OCI-LY7 (cell line): ENCODE measurements at regions not wholly inside any gene's neighbourhood (a gene's known extent, or its start where the extent isn't known, plus 50 kb on each side); places are given as distances from the start of the nearest gene placed in this dataset.

Source experiments
- BruUV-seq: library from RNA; stranded (reverse); fragments of 400-500 nt; replicated peaks from 2 replicates; lab custom pipeline; 2021; lab: Mats Ljungman, UMichigan
- CTCF ChIA-PET: fragments of 300-600 bp; sonication (Branson Sonifier 250); formaldehyde crosslinking; loops from one replicate; lab custom pipeline; 2022; ENCODE audit warnings: antibody characterized with exemption; ENCODE audit not compliant: unreplicated experiment; lab: Charles Lee
- POLR2A ChIA-PET: fragments of 300-600 bp; sonication (Branson Sonifier 250); formaldehyde crosslinking; loops from one replicate; lab custom pipeline; 2022; ENCODE audit warnings: antibody characterized with exemption; lab: Charles Lee
- DNase-seq: peaks from one replicate; pipeline ENCODE4 v3.0.0-alpha.2; 2015; ENCODE audit warnings: low spot score
- H2AFZ ChIP-seq: fragments of 200-600 bp; sonication (generic), shearing (Covaris generic); 2 replicates; pipeline ENCODE4 v1.6.1; 2014; ENCODE audit warnings: mild to moderate bottlenecking, antibody characterized with exemption, low read length, moderate library complexity
- H3K27ac ChIP-seq: fragments of 200-600 bp; sonication (generic); 2 replicates; pipeline ENCODE4 v1.5.1; 2014; ENCODE audit warnings: mixed run types, low read depth, mild to moderate bottlenecking, moderate library complexity, low read length, inconsistent platforms; ENCODE audit not compliant: poor library complexity, severe bottlenecking
- H3K36me3 ChIP-seq: fragments of 200-600 bp; sonication (generic); 2 replicates; pipeline ENCODE4 v1.6.1; 2014; ENCODE audit warnings: mild to moderate bottlenecking, antibody characterized with exemption, low read length, moderate library complexity, mixed read lengths; ENCODE audit not compliant: insufficient read depth
- H3K4me1 ChIP-seq: fragments of 200-600 bp; sonication (generic); 2 replicates; pipeline ENCODE4 v1.5.1; 2014; ENCODE audit warnings: mild to moderate bottlenecking, low read length; ENCODE audit not compliant: insufficient read depth, poor library complexity, severe bottlenecking
- H3K4me2 ChIP-seq: fragments of 200-600 bp; sonication (generic); 2 replicates; pipeline ENCODE4 v1.6.1; 2014; ENCODE audit warnings: mild to moderate bottlenecking, low read length
- H3K4me3 ChIP-seq: fragments of 200-600 bp; sonication (generic); 2 replicates; pipeline ENCODE4 v1.5.1; 2014; ENCODE audit warnings: mild to moderate bottlenecking, low read depth, low read length; ENCODE audit not compliant: poor library complexity, severe bottlenecking
- H3K79me2 ChIP-seq: fragments of 200-600 bp; sonication (generic); 2 replicates; pipeline ENCODE4 v1.6.1; 2016; ENCODE audit warnings: low read depth, mild to moderate bottlenecking, low read length, moderate library complexity, mixed read lengths; ENCODE audit not compliant: insufficient read depth
- H3K9me2 ChIP-seq: fragments of 200-600 bp; sonication (generic); 2 replicates; pipeline ENCODE4 v1.6.1; 2016; ENCODE audit warnings: mild to moderate bottlenecking, low read length, mixed read lengths; ENCODE audit not compliant: insufficient read depth
- H3K9me3 ChIP-seq: fragments of 200-600 bp; sonication (generic); 2 replicates; pipeline ENCODE4 v1.6.1; 2014; ENCODE audit warnings: mild to moderate bottlenecking, mixed run types, low read length, mixed read lengths
- H4K20me1 ChIP-seq: fragments of 200-600 bp; sonication (generic); 2 replicates; pipeline ENCODE4 v1.6.1; 2014; ENCODE audit warnings: mild to moderate bottlenecking, antibody characterized with exemption, low read length, moderate library complexity, mixed read lengths; ENCODE audit not compliant: insufficient read depth
- CTCF ChIP-seq: fragments of 200-600 bp; sonication (generic); conservative IDR thresholded peaks from 2 replicates; pipeline ENCODE4 v1.5.1; 2014; ENCODE audit warnings: mild to moderate bottlenecking, antibody characterized with exemption, low read length, moderate library complexity, mixed read lengths
- EZH2phosphoT487 ChIP-seq: fragments of 200-600 bp; sonication (generic); IDR thresholded peaks from 2 replicates; pipeline ENCODE4 v1.6.1; 2018; ENCODE audit warnings: low read depth, borderline replicate concordance, mild to moderate bottlenecking, mixed run types, antibody characterized with exemption, low read length, moderate library complexity, mixed read lengths
- intact Hi-C: fragments of 100-400 bp; cut with micrococcal nuclease; formaldehyde crosslinking; loops from one replicate; pipeline ENCODE4 v1.10.0; 2022; ENCODE audit not compliant: unreplicated experiment

GRCh38 chr1:229984310-229984991 is 82.6 kb upstream of the GALNT2 start:
- no peak overlapping the region for H3K4me2 ChIP-seq
- ChIA-PET CTCF (no interaction called here), POLR2A (interaction anchor here (0.7 kb wide), 1 partner anchor 363 kb away, joined by 3 read pairs; no protein-coding TSS in a partner anchor)
- BruUV-seq, result no TSS peak
- no peaks in the 10 kb centered on the region for H3K36me3 ChIP-seq
- TF ChIP-seq EZH2phosphoT487 (no peak), CTCF (no peak)
- intact Hi-C loops, result loop anchor here (10.0 kb wide), 1 partner anchor 320 kb away; no protein-coding TSS in a partner anchor
- no peak overlapping the region for H3K4me3 ChIP-seq
- H2AFZ ChIP-seq, result no peak overlapping the region
- no peaks in the 10 kb centered on the region for H3K9me3 ChIP-seq
- no peak overlapping the region for H3K27ac ChIP-seq
- H4K20me1 ChIP-seq, result no peaks in the 10 kb centered on the region
- H3K9me2 ChIP-seq, result no peaks in the 10 kb centered on the region
- H3K4me1 ChIP-seq, result peaks cover 12% of the 10 kb centered on the region
- no peak for DNase-seq
- H3K79me2 ChIP-seq, result no peaks in the 10 kb centered on the region

- POLR2A ChIA-PET, result no interaction called here
- Histone ChIP-seq H3K4me1 (peaks cover 12% of the 10 kb centered on the region), H3K9me3 (no peaks in the 10 kb centered on the region), H3K4me3 (no peak overlapping the region), H3K79me2 (no peaks in the 10 kb centered on the region), H3K36me3 (no peaks in the 10 kb centered on the region), H4K20me1 (no peaks in the 10 kb centered on the region), H3K9me2 (no peaks in the 10 kb centered on the region), H3K27ac (no peak overlapping the region), H3K4me2 (no peak overlapping the region), H2AFZ (no peak overlapping the region)
- no TSS peak for BruUV-seq
- CTCF ChIA-PET, result interaction anchor here (0.6 kb wide), 1 partner anchor 1547 kb away, joined by 12 read pairs; no protein-coding TSS in a partner anchor
- TF ChIP-seq CTCF (no peak), EZH2phosphoT487 (no peak)
- intact Hi-C loops, result loop anchor here (10.0 kb wide), 1 partner anchor 320 kb away; no protein-coding TSS in a partner anchor
- no peak for DNase-seq
Measured at GRCh38 chr1:229984992-229985612, 81.9 kb upstream of the GALNT2 start.
